NCI-H187 (cell line): ENCODE measurements at regions not wholly inside any gene's neighbourhood (a gene's known extent, or its start where the extent isn't known, plus 50 kb on each side); places are given as distances from the start of the nearest gene placed in this dataset.
"Not testable (repeated sequence)": the region's sequence is repeated elsewhere in the genome, so short reads cannot be mapped to it uniquely, and the experiment has no call there.

ENCODE experiments used
- DNase-seq, 2 experiments: peaks; one replicate each; lab custom pipeline; 2025; lab: John Stamatoyannopoulos, UW

- no peak for DNase-seq
Observed at GRCh38 chr3:182509844-182510460, 283.4 kb upstream of the ATP11B start.

- no peak for DNase-seq
Observed at GRCh38 chr3:182514236-182514964, 278.9 kb upstream of the ATP11B start.

- no peak for DNase-seq
Observed at GRCh38 chr3:182516597-182517336, 276.5 kb upstream of the ATP11B start.

GRCh38 chr3:182519569-182519968 is 273.7 kb upstream of the ATP11B start:
- no peak for DNase-seq

GRCh38 chr3:182521339-182521738 is 272.0 kb upstream of the ATP11B start:
- no peak for DNase-seq

GRCh38 chr3:182523424-182523823 is 269.9 kb upstream of the ATP11B start:
- DNase-seq = not testable (repeated sequence)

GRCh38 chr3:182523836-182524235 is 269.5 kb upstream of the ATP11B start:
- no peak for DNase-seq

GRCh38 chr3:182524711-182525401 is 268.4 kb upstream of the ATP11B start:
- no peak for DNase-seq

- no peak for DNase-seq
Observed at GRCh38 chr3:182525766-182526374, 267.4 kb upstream of the ATP11B start.

- DNase-seq = no peak
Observed at GRCh38 chr3:182527745-182528144, 265.6 kb upstream of the ATP11B start.

- no peak for DNase-seq
Observed at GRCh38 chr3:182530316-182530715, 263.0 kb upstream of the ATP11B start.

GRCh38 chr3:182533394-182533793 is 259.9 kb upstream of the ATP11B start:
- DNase-seq = peak; percentile 61 to 69

GRCh38 chr3:182544542-182544941 is 248.8 kb upstream of the ATP11B start:
- no peak for DNase-seq

GRCh38 chr3:182562274-182562673 is 231.0 kb upstream of the ATP11B start:
- no peak for DNase-seq

GRCh38 chr3:182565916-182566796 is 227.1 kb upstream of the ATP11B start:
- no peak for DNase-seq

- DNase-seq = no peak
Observed at GRCh38 chr3:182567700-182568099, 225.6 kb upstream of the ATP11B start.

- no peak for DNase-seq
Observed at GRCh38 chr3:182568261-182568660, 225.0 kb upstream of the ATP11B start.

GRCh38 chr3:182568876-182569275 is 224.4 kb upstream of the ATP11B start:
- no peak for DNase-seq

- DNase-seq = no peak
Observed at GRCh38 chr3:182570946-182571594, 222.2 kb upstream of the ATP11B start.

GRCh38 chr3:182575941-182576340 is 217.4 kb upstream of the ATP11B start:
- DNase-seq = no peak
